ENCODE measurements at regions not wholly inside any gene's neighbourhood (a gene's known extent, or its start where the extent isn't known, plus 50 kb on each side); places are given as distances from the start of the nearest gene placed in this dataset.

GRCh38 chr18:66759050-66759828 lies 155.3 kb upstream of the CDH19 start:
- no peak overlapping the region for H3K27ac ChIP-seq (ENCODE audit: insufficient read depth, low read depth, low read length, poor library complexity, severe bottlenecking)
- no peaks in the 10 kb centered on the region for H3K36me3 ChIP-seq (ENCODE audit: control insufficient read depth, insufficient read depth, low read length)
- H3K4me3 ChIP-seq (ENCODE audit: insufficient read depth, low read depth, low read length) = no peak overlapping the region
- no peaks in the 10 kb centered on the region for H3K4me1 ChIP-seq (ENCODE audit: control insufficient read depth, insufficient read depth, low read length)
- H3K27me3 ChIP-seq (ENCODE audit: control insufficient read depth, insufficient read depth, low read length, poor library complexity, severe bottlenecking) = no peaks in the 10 kb centered on the region
- WGBS, 2 experiments = 93 to 98% methylated on average over 6 of the region's 6 CpGs
- no peaks in the 10 kb centered on the region for H3K9me3 ChIP-seq (ENCODE audit: control insufficient read depth, low read length)

- no peak overlapping the region for H3K4me3 ChIP-seq (ENCODE audit: insufficient read depth, low read depth, low read length)
- H3K27me3 ChIP-seq (ENCODE audit: control insufficient read depth, insufficient read depth, low read length, poor library complexity, severe bottlenecking) = no peaks in the 10 kb centered on the region
- H3K9me3 ChIP-seq (ENCODE audit: control insufficient read depth, low read length) = no peaks in the 10 kb centered on the region
- H3K36me3 ChIP-seq (ENCODE audit: control insufficient read depth, insufficient read depth, low read length) = no peaks in the 10 kb centered on the region
- no peaks in the 10 kb centered on the region for H3K4me1 ChIP-seq (ENCODE audit: control insufficient read depth, insufficient read depth, low read length)
- 96 to 98% methylated on average over 4 of the region's 4 CpGs for WGBS, 2 experiments
- no peak overlapping the region for H3K27ac ChIP-seq (ENCODE audit: insufficient read depth, low read depth, low read length, poor library complexity, severe bottlenecking)
These were observed 154.1 kb upstream of the CDH19 start for GRCh38 chr18:66757946-66758345.

GRCh38 chr18:66754335-66754734 lies 150.4 kb upstream of the CDH19 start:
- Histone ChIP-seq H3K4me3 (ENCODE audit: insufficient read depth, low read depth, low read length) (no peak overlapping the region), H3K27ac (ENCODE audit: insufficient read depth, low read depth, low read length, poor library complexity, severe bottlenecking) (no peak overlapping the region), H3K4me1 (ENCODE audit: control insufficient read depth, insufficient read depth, low read length) (no peaks in the 10 kb centered on the region), H3K36me3 (ENCODE audit: control insufficient read depth, insufficient read depth, low read length) (no peaks in the 10 kb centered on the region), H3K27me3 (ENCODE audit: control insufficient read depth, insufficient read depth, low read length, poor library complexity, severe bottlenecking) (no peaks in the 10 kb centered on the region), H3K9me3 (ENCODE audit: control insufficient read depth, low read length) (no peaks in the 10 kb centered on the region)
- WGBS, 2 experiments = 100% methylated on average over 1 of the region's 1 CpG

- H3K4me1 ChIP-seq (ENCODE audit: control insufficient read depth, insufficient read depth, low read length) = no peaks in the 10 kb centered on the region
- H3K9me3 ChIP-seq (ENCODE audit: control insufficient read depth, low read length) = no peaks in the 10 kb centered on the region
- no peak overlapping the region for H3K4me3 ChIP-seq (ENCODE audit: insufficient read depth, low read depth, low read length)
- no peaks in the 10 kb centered on the region for H3K36me3 ChIP-seq (ENCODE audit: control insufficient read depth, insufficient read depth, low read length)
- H3K27ac ChIP-seq (ENCODE audit: insufficient read depth, low read depth, low read length, poor library complexity, severe bottlenecking) = no peak overlapping the region
- 90 to 93% methylated on average over 2 to 3 of the region's 3 CpGs for WGBS, 2 experiments
- no peaks in the 10 kb centered on the region for H3K27me3 ChIP-seq (ENCODE audit: control insufficient read depth, insufficient read depth, low read length, poor library complexity, severe bottlenecking)
These were observed 148.8 kb upstream of the CDH19 start for GRCh38 chr18:66752733-66753132.

DNA sequence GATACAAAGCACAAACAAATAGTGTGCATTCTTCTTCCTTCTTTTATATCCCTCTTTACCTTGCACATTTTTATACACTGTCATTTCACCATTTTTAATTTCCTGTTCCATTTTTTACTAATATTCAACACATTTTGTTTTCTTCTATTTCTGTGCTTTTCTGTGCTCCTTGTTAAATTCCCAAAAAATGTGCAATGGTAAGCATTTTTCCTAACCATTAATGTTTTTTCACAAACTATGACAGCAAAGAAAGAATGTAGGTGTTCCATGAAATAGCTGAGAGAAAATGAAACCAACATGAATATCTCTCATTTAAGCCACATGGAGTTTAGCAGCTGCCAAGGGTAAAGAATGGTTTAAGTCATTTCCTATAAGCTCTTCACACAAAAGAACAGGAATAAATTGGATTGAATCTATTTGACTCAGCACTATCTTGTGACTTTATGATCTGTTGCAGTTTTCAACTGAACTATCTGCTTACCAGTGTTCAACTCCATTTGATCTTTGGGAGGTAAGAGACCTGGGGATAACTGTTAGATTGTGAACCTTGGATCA lies 145.7 kb upstream of the CDH19 start:
- H3K27me3 ChIP-seq (ENCODE audit: control insufficient read depth, insufficient read depth, low read length, poor library complexity, severe bottlenecking) = no peaks in the 10 kb centered on the region
- H3K9me3 ChIP-seq (ENCODE audit: control insufficient read depth, low read length) = no peaks in the 10 kb centered on the region
- no peaks in the 10 kb centered on the region for H3K4me1 ChIP-seq (ENCODE audit: control insufficient read depth, insufficient read depth, low read length)
- H3K36me3 ChIP-seq (ENCODE audit: control insufficient read depth, insufficient read depth, low read length) = no peaks in the 10 kb centered on the region
- H3K4me3 ChIP-seq (ENCODE audit: insufficient read depth, low read depth, low read length) = no peak overlapping the region
- H3K27ac ChIP-seq (ENCODE audit: insufficient read depth, low read depth, low read length, poor library complexity, severe bottlenecking) = no peak overlapping the region

- Histone ChIP-seq H3K4me3 (ENCODE audit: insufficient read depth, low read depth, low read length) (no peak overlapping the region), H3K27ac (ENCODE audit: insufficient read depth, low read depth, low read length, poor library complexity, severe bottlenecking) (no peak overlapping the region), H3K27me3 (ENCODE audit: control insufficient read depth, insufficient read depth, low read length, poor library complexity, severe bottlenecking) (no peaks in the 10 kb centered on the region), H3K36me3 (ENCODE audit: control insufficient read depth, insufficient read depth, low read length) (no peaks in the 10 kb centered on the region), H3K9me3 (ENCODE audit: control insufficient read depth, low read length) (no peaks in the 10 kb centered on the region), H3K4me1 (ENCODE audit: control insufficient read depth, insufficient read depth, low read length) (no peaks in the 10 kb centered on the region)
- WGBS, 2 experiments = 71 to 79% methylated on average over 2 of the region's 2 CpGs
These were observed 145.1 kb upstream of the CDH19 start for GRCh38 chr18:66749030-66749429.

DNA sequence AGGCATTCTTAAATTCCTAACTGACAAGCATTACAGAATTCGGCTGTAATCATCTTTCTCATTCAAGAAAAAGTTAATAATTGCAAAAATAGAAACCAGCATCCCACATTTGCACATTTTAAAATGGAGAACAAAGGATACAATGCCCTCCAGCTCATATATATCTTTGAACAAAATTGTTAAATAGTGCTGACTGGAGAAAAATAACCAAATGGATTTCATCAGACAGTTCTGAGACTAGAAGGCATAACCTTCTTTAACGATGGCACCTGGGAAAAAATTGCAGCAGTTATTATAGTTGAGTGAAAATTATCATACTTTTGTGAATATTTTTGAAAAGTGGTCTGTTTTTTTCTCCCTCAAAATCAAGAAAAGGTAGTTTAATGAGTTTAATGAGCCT lies 138.9 kb upstream of the CDH19 start:
- H3K27me3 ChIP-seq (ENCODE audit: control insufficient read depth, insufficient read depth, low read length, poor library complexity, severe bottlenecking) = no peaks in the 10 kb centered on the region
- H3K36me3 ChIP-seq (ENCODE audit: control insufficient read depth, insufficient read depth, low read length) = no peaks in the 10 kb centered on the region
- no peak overlapping the region for H3K4me3 ChIP-seq (ENCODE audit: insufficient read depth, low read depth, low read length)
- H3K4me1 ChIP-seq (ENCODE audit: control insufficient read depth, insufficient read depth, low read length) = no peaks in the 10 kb centered on the region
- H3K27ac ChIP-seq (ENCODE audit: insufficient read depth, low read depth, low read length, poor library complexity, severe bottlenecking) = no peak overlapping the region
- H3K9me3 ChIP-seq (ENCODE audit: control insufficient read depth, low read length) = no peaks in the 10 kb centered on the region
- 91 to 96% methylated on average over 2 of the region's 2 CpGs for WGBS, 2 experiments

DNA sequence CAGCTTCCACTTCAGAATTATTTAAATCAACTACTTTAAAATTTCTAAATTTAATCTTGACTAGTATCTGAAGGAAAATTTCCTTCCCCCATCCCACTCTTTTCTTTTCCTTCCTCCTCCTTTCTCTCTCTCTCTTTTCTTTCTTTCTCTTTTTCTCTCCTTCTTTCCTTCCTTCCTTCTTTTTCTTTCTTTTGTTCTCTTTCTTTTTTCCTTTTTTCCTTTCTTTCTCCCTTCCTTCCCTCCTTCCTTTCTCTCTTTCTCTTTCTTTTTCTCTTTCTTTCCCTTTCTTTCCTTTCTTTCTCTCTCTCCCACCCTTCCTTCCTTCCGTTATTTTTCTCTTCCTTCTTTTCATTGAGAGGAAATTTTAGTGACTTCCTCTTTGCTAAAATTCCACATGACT lies 132.0 kb upstream of the CDH19 start:
- no peaks in the 10 kb centered on the region for H3K36me3 ChIP-seq (ENCODE audit: control insufficient read depth, insufficient read depth, low read length)
- 83 to 100% methylated on average over 1 of the region's 1 CpG for WGBS, 2 experiments
- no peaks in the 10 kb centered on the region for H3K27me3 ChIP-seq (ENCODE audit: control insufficient read depth, insufficient read depth, low read length, poor library complexity, severe bottlenecking)
- H3K4me3 ChIP-seq (ENCODE audit: insufficient read depth, low read depth, low read length) = no peak overlapping the region
- no peak overlapping the region for H3K27ac ChIP-seq (ENCODE audit: insufficient read depth, low read depth, low read length, poor library complexity, severe bottlenecking)
- H3K9me3 ChIP-seq (ENCODE audit: control insufficient read depth, low read length) = no peaks in the 10 kb centered on the region
- no peaks in the 10 kb centered on the region for H3K4me1 ChIP-seq (ENCODE audit: control insufficient read depth, insufficient read depth, low read length)

DNA sequence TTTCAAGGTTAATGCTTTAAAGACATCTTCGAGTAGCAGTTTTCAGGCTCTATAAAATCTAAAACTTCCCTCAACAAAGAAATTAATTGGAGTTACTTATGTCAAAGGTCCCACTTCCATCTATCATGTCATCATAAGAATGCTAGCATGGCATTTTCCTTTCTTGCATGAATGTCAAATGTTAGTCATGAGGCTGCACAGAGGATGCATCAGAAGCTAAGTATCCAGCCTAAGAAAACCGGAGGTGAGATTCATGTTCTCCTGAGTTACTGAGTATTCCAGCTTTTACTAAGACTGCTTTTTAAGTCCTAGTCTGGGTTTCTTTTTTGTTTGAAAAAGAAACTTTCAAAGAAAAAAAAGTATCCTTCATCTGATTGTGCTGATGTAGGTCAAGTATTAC lies 130.6 kb upstream of the CDH19 start:
- 94 to 98% methylated on average over 2 of the region's 2 CpGs for WGBS, 2 experiments
- Histone ChIP-seq H3K27ac (ENCODE audit: insufficient read depth, low read depth, low read length, poor library complexity, severe bottlenecking) (no peak overlapping the region), H3K4me3 (ENCODE audit: insufficient read depth, low read depth, low read length) (no peak overlapping the region), H3K36me3 (ENCODE audit: control insufficient read depth, insufficient read depth, low read length) (no peaks in the 10 kb centered on the region), H3K27me3 (ENCODE audit: control insufficient read depth, insufficient read depth, low read length, poor library complexity, severe bottlenecking) (no peaks in the 10 kb centered on the region), H3K9me3 (ENCODE audit: control insufficient read depth, low read length) (no peaks in the 10 kb centered on the region), H3K4me1 (ENCODE audit: control insufficient read depth, insufficient read depth, low read length) (no peaks in the 10 kb centered on the region)

DNA sequence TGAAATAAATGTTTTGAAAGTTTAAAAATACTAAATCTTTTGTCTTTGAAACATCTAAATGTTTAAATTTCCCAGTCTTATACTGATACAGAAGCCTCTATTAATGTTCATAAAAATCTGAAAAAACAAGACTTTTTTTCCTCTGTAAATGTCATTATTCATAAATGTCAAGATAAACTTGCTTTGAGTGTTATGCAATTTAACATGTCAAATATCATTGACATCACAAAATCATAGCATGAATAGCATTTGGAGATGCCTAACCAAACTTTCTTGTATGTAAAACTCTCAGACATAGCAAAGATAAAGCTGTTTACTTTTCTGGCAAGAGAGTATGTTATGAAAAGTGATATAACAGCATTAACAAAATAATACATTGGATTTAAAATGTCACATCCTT lies 128.0 kb upstream of the CDH19 start:
- no peaks in the 10 kb centered on the region for H3K9me3 ChIP-seq (ENCODE audit: control insufficient read depth, low read length)
- H3K27ac ChIP-seq (ENCODE audit: insufficient read depth, low read depth, low read length, poor library complexity, severe bottlenecking) = no peak overlapping the region
- H3K36me3 ChIP-seq (ENCODE audit: control insufficient read depth, insufficient read depth, low read length) = no peaks in the 10 kb centered on the region
- H3K4me3 ChIP-seq (ENCODE audit: insufficient read depth, low read depth, low read length) = no peak overlapping the region
- no peaks in the 10 kb centered on the region for H3K4me1 ChIP-seq (ENCODE audit: control insufficient read depth, insufficient read depth, low read length)
- H3K27me3 ChIP-seq (ENCODE audit: control insufficient read depth, insufficient read depth, low read length, poor library complexity, severe bottlenecking) = no peaks in the 10 kb centered on the region

Data from ectodermal cell (in vitro differentiated cells).